Activated CD4-positive, alpha-beta T cell treated with anti-CD3 and anti-CD28 coated beads, Interleukin-2, Interleukin-4, amounts not matched to agents 100 ng/mL and 50 ng/mL, durations not matched to agents 16 hours and 8 hours (primary cell): ENCODE measurements at regions not wholly inside any gene's neighbourhood (a gene's known extent, or its start where the extent isn't known, plus 50 kb on each side); places are given as distances from the start of the nearest gene placed in this dataset.

Experiments used
- DNase-seq: peaks from one replicate; pipeline ENCODE4 v3.0.0-alpha.2; 2020; ENCODE audit warnings: low spot score

- DNase-seq, result no peak
These were observed 142.3 kb upstream of the UNC5B start for GRCh38 chr10:71069909-71070666.

DNA sequence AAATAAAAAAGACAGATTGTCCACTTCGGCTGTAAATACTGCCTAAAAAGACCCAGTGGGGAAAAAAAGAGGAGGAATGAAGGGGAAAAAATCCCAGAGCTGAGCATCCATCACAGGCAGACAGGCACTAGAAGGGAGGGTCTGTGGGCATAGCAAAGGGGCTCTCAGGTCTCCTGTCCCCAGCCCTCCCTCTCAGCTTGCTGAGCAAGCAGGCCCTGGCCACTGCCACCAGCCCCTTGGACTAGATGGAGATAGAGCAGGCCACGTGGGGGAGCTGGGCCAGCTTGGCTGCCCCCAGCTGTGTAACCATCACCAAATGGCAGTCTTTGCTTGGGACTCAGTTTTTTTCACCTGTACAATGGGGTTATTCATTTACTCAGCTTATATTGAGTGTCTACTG, 141.6 kb upstream of the UNC5B start:
- DNase-seq, result no peak

DNA sequence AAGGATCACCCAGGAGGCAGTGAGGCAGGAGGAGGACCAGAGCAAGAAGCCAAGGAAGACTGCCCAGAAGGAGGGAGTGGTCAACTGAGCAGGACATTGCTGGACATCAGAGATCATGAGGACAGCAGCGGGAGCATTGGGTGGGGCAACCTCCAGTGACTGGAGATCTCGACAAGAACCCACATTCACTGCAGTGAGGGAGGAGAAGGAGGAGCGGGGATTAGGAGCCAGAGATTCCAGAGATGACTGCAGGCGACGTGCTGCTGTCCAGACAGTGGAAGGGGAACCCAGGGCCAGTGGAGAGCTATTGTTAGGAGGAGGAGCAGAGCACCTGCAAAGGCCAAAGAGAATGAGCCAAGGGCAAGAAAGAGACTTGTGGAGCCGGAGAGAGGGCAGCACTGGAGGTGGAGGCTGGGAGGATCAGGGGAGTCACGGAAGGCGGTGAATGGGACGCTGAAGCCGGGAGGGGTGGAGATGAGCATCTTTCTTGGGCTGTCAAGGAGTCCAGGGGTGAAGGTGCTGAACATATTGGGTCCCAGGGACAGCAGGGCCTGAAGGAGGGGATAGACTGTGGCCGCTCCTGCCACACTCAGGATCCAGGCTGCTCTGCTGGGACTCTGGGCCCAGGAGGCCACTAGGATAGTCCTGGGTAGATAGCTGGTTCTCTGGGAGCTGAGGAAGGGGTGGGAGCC, 140.1 kb upstream of the UNC5B start:
- no peak for DNase-seq

GRCh38 chr10:71072823-71073210, 139.6 kb upstream of the UNC5B start:
- DNase-seq, result no peak

- DNase-seq, result no peak
These were observed 138.8 kb upstream of the UNC5B start for GRCh38 chr10:71073451-71074175.

DNA sequence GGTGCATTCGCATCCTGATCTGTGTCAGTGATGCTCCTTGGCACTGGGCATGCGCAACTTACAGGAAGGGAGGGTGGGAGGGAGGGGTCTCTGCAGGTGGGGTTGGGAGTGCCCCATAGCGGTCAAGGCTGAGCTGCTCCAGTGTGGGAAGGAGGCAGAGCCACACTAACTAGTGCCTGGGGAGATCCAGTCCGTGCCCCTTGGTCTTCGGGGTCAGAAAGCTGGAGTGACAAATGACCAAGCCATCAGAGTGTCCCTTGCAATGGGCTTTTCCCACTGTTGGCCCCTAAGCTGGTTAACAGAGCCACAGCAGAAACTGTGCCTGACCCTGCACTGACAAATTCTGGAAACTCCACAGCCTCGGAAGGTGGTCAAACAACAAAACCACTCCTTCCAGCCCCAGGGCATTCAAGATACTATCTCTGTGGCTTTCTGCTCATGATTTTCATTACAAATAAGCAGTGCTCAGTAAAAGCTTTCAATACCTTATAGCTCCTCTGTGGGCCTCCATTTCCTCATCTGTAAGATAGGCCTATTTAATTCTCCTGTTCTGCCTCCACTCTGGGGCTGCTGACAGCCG, 138.1 kb upstream of the UNC5B start:
- DNase-seq, result no peak

DNA sequence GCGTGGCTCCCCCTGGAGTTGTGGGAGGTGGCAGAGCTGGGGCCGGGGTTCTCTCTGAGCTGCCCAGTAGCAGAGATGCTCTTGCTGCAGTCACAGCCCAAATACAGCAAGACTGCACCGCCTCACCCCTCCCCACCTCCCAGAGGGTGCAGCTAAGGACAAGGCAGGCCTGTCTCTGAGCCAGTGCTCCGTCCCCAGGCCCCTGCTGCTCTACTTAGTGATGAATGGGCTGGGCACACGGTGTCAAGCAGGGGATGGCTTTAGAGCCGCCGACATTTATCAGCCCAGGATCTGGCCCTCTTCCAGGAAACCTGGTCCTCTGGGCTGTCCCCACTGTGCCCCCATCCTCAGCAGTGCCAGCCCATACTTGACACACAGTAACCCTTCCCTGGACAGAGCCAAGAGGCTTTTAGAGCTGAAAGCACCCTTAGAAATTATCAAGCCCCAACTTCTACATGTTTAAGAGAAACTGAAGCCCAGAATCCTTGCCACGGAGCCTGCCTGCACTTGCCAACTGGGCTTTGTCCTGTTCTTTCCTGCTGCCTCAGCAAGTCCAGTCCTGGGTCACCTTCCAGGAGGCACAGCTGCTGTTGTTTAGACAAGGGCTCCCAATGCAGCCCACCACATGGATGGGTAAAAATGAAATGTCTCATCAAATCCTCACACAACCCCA, 137.1 kb upstream of the UNC5B start:
- no peak for DNase-seq

- DNase-seq, result no peak
These were observed 136.5 kb upstream of the UNC5B start for GRCh38 chr10:71075759-71076472.

DNA sequence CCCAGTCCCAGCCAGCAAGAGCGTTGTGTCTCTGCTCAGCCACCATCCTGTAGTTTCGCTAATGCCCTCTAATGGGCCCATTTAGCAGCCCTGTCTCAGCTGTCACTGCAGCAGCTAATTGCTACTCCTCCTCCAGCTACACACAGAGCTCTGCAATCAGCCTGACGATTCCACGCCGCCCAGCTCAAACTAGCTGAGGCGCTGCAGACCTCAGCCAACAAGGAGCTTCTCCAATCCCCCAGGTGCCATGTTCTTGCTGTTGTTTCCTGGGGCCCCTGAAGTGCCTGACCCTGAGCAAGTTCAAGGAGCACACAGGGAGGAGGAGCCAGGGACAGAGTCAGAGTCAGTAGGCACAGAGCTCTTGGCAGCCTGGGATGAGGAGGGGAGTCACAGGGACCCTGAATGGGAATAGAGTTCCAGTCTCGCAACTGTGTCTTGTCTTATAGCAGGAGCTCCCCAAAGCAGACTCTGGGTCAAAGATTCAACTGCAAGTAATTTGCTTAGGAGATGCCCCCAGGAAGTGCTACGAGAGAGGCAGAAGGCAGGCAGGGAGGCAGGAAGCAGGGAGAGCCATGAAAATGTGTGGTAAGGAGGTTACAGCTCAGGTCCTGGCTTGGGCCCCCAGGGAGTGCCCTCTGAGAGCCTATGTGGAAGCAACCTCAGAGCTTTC, 135.8 kb upstream of the UNC5B start:
- no peak for DNase-seq

DNA sequence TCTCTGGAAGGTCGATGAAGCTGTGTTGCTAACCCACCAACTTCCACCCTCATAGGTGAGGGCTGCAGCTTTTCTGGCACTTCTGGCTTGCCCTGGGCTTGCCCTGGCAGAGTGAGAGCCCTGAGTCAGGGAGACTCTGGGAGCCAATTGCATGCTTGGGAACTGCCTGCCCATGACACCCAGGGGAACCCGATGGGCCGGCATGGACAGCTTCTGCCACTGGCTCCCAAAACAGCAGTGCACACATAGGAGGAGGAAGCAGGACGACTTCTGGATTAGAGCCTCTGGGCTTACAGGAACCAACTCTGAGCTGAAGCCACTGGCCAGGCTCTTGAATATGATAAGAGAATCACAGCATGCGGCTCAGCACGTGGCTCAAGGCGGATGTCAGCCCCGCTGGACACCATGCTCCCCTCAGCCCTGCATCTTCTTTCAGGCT, 135.2 kb upstream of the UNC5B start:
- no peak for DNase-seq

DNA sequence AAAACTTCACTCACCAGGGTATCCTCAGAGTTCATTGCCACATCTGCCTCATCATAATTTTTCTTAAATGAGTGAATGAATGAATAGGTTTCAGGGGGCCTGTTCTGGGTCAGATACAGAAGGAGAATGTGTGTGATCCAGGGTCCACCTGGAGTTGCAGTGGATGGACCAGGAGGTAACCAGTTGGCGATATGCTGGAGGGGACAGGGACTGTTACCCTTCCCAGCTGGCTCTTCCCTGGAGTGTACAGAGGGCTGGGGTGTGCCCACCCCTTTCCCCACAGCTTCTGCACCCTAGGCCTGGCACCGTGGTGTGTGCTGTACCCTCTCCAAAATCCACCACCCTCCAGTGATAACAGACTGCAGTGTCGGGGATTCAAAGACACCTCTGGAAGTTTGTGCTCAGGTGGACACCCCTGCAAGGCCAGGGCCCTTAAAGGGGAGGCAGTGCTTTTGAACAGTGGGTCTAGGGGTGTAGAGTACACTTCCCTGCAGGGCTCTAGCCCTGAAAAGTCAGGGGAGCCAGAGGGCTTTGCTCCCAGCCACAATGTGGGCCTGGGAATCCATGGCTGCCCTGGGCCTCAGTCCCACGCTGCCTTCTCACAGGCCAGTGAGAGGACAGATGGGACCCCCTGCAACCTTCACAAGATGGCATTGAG, 134.4 kb upstream of the UNC5B start:
- DNase-seq, result no peak

GRCh38 chr10:71078454-71079145, 133.8 kb upstream of the UNC5B start:
- DNase-seq, result no peak

DNA sequence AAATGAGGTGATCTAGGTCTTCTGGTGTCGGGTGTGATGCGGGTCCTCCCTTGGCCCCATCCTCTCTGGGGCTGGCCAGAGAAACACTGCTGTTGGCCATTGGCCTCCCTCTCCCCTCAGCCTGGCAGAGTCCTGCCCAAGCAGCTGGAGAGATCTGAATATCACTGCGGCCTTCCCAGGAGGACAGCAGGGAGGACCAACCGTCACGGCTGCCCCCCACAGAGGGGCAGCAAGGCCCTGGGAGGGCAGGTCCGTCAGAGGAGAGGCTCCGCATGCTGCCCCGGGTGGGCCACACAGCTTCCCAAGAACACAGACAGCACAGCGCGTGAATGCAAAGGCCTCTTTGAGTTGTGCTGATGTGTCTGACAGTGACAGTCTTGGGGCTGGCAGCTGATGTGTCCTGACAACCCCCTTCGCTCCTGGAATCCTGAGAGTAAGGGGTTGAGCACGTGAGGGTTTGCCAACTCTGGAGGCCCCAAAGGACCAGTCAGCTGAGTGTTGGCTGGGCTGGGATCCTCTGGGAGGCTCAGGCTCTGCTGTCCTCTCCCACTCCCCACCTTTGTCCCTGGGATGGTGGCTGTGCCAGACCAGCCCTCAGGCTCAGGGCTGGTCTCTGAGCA, 132.5 kb upstream of the UNC5B start:
- no peak for DNase-seq

GRCh38 chr10:71080381-71081228, 131.8 kb upstream of the UNC5B start:
- DNase-seq, result no peak

DNA sequence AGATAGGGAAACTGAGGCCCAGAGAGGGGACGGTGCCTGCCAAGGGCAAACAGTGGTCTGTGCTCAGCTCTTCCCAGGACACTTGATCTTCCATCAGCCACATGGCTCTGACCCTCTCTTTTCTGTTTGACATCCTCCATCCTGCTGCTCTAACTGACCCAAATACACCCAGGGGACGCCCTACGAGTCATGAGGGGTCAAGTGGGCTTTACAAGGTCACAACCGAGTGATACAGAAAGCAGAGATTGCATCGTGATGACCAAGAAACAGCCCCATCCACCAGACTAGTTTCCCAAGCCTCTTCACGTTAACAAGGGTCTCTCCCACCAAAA, 131.2 kb upstream of the UNC5B start:
- DNase-seq, result no peak

DNA sequence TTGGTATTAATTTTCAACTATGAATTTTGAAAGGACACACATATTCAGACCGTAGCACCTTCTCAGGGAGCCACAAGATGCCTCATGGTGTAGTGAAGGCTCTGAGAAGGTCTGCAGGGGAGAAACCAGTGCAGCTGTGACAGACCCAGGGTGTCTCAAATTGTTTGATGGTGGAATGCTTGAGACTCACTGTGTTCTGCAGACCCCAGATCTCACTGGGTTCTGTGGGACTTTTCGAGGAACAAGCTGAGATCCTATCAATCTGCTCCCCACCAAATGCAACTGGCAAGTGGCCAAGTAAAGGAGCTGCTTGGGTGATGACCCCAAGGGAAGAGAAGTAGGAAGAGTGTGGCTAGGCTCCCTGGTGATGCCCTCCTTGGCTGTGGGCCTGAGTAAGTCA, 130.5 kb upstream of the UNC5B start:
- no peak for DNase-seq

DNA sequence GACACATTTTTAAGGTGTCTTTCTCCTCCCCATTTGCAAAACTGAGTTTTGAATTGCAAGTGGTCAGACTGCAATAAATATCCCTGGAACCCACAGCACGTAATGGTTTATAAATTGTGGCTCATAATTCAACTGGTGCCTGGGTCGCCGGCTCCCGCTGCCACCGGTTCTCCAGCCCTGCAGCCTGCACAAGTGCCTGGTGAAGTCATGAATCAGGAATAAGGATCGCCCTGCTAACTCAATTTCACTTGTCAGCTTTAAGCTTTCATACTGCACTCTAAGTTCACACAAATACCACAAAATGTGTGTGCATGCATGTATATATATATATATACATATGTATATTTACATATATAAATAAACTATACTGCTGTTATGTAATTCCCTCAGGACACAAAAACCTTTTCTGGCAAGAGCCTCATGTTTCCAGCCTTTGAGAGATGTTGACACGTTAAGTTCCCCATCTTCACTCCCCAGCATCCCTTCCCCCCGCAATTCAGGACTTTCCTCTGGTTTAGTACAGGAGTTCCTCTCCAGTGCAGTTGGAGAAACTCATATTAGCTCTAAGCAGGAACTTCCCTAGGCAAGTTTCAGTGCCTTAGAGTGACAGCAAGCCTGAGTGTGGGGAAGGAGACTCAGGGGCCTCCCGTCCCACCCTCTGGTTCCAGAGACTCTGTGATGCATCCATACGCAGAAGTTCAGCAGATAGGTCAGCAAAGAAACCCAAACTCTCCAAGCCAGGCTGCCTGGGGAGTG, 129.2 kb upstream of the UNC5B start:
- DNase-seq, result no peak

GRCh38 chr10:71083716-71083975, 128.7 kb upstream of the UNC5B start:
- no peak for DNase-seq
